Ascending aorta (tissue), 2 donors: ENCODE measurements at regions not wholly inside any gene's neighbourhood (a gene's known extent, or its start where the extent isn't known, plus 50 kb on each side); places are given as distances from the start of the nearest gene placed in this dataset.

Source experiments
- DNase-seq, 2 donors: peaks; one replicate each; pipeline ENCODE4 v3.0.0-alpha.2; 2019; ENCODE audit warnings: low spot score in 2 of 2
- H3K27ac ChIP-seq, 2 donors: fragments of 200-600 bp; sonication (generic); one replicate each; pipeline ENCODE4 v1.5.1; 2016 to 2017; ENCODE audit warnings: mild to moderate bottlenecking in 1 of 2
- H3K27me3 ChIP-seq: fragments of 200-600 bp; sonication (generic); one replicate; pipeline ENCODE4 v1.5.1; 2017
- H3K36me3 ChIP-seq, 2 donors: fragments of 200-600 bp; sonication (generic); one replicate each; pipeline ENCODE4 v1.5.1; 2016
- H3K4me1 ChIP-seq, 2 donors: fragments of 200-600 bp; sonication (generic); one replicate each; pipeline ENCODE4 v1.5.1; 2016 to 2017; ENCODE audit warnings: mild to moderate bottlenecking in 1 of 2
- H3K4me3 ChIP-seq, 2 donors: fragments of 200-600 bp; sonication (generic); one replicate each; pipeline ENCODE4 v1.5.1; 2016 to 2017; ENCODE audit warnings: mild to moderate bottlenecking in 1 of 2
- H3K9me3 ChIP-seq, 2 donors: fragments of 200-600 bp; sonication (generic); one replicate each; pipeline ENCODE4 v1.5.1; 2016
- CTCF ChIP-seq, 3 experiments: fragments of 200-600 bp in 2 of 3; fragments of 450-650 bp in 1 of 3; sonication (generic) in 2 of 3; IDR thresholded peaks; one replicate each; pipeline ENCODE4 v1.5.1; 2016 to 2019; ENCODE audit warnings: antibody characterized with exemption in 3 of 3, mild to moderate bottlenecking in 1 of 3, moderate library complexity in 1 of 3
- intact Hi-C: fragments of 100-400 bp; cut with DNase I; formaldehyde crosslinking; loops from one replicate; pipeline ENCODE4 v1.15.1; 2023

DNA sequence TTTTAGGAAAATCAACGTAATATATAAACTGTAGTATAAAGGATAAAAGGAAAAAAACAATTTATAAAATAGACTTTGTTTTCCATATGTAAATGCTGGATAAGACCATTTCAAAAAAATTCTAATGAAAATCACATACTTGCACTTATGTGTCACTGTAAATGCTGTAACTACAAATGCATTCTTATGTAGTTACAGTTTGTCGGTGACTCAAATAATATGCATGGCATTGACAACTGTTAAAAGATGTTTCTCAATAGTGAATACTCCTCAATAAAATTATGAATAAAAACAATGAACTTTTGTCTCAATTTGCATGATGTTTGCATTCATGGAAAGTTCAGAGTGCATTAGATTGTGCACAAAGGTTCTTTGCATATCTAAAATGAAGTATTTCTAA is 614.0 kb upstream of the CHRM3 start:
- intact Hi-C loops = no loop called here

GRCh38 chr1:238767321-238767720 is 619.0 kb upstream of the CHRM3 start:
- intact Hi-C loops = no loop called here
- Histone ChIP-seq H3K36me3 (no peaks in the 10 kb centered on the region), H3K27ac (no peak overlapping the region), H3K4me1 (no peaks in the 10 kb centered on the region), H3K9me3 (peaks cover 5 to 8% of the 10 kb centered on the region in 2 donors), H3K4me3 (no peak overlapping the region), H3K27me3 (no peaks in the 10 kb centered on the region)
- no peak for TF ChIP-seq CTCF (IDR thresholded peaks at IDR 0.05)
- DNase-seq = no peak

More for the DNA sequence above, 614.0 kb upstream of the CHRM3 start:
- Histone ChIP-seq H3K27me3 (no peaks in the 10 kb centered on the region), H3K36me3 (no peaks in the 10 kb centered on the region), H3K4me1 (no peaks in the 10 kb centered on the region), H3K4me3 (no peak overlapping the region), H3K27ac (no peak overlapping the region), H3K9me3 (no peaks in the 10 kb centered on the region)
- no peak for TF ChIP-seq CTCF (IDR thresholded peaks at IDR 0.05)
- no peak for DNase-seq

DNA sequence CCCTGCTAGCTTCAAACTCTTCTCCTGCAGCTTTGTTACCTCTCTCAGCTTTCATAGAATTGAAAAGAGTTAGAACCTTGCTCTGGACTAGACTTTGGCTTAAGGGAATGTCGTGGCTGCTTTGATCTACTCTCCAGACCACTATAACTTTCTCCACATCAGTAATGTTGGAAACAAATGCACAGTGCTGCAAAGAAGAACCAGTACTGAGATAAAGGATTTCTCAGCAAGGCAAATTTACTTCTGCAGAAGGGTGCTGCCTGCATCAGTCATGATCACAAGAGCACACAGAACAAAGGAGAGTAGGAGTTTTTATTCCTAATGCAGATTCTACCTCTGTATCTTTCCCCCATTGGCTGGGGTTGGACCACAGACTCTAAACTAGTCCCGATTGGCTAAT is 621.6 kb upstream of the CHRM3 start:
- Histone ChIP-seq H3K27ac (no peak overlapping the region), H3K36me3 (no peaks in the 10 kb centered on the region), H3K27me3 (no peaks in the 10 kb centered on the region), H3K4me3 (no peak overlapping the region), H3K9me3 (peaks cover 5 to 8% of the 10 kb centered on the region in 2 donors), H3K4me1 (no peaks in the 10 kb centered on the region)
- intact Hi-C loops = no loop called here
- no peak for TF ChIP-seq CTCF (IDR thresholded peaks at IDR 0.05)
- DNase-seq = no peak

- Histone ChIP-seq H3K36me3 (no peaks in the 10 kb centered on the region), H3K4me1 (no peaks in the 10 kb centered on the region), H3K9me3 (no peaks in the 10 kb centered on the region), H3K27me3 (no peaks in the 10 kb centered on the region), H3K27ac (no peak overlapping the region), H3K4me3 (no peak overlapping the region)
- DNase-seq = no peak
- no peak for TF ChIP-seq CTCF (IDR thresholded peaks at IDR 0.05)
- intact Hi-C loops = no loop called here
These were observed 633.1 kb upstream of the CHRM3 start for GRCh38 chr1:238753252-238753651.

- TF ChIP-seq CTCF (IDR thresholded peaks at IDR 0.05) = no peak
- Histone ChIP-seq H3K9me3 (no peaks in the 10 kb centered on the region), H3K4me1 (no peaks in the 10 kb centered on the region), H3K36me3 (no peaks in the 10 kb centered on the region), H3K27me3 (no peaks in the 10 kb centered on the region), H3K4me3 (no peak overlapping the region), H3K27ac (no peak overlapping the region)
- intact Hi-C loops = no loop called here
- no peak for DNase-seq
These were observed 634.0 kb upstream of the CHRM3 start for GRCh38 chr1:238752327-238752726.

GRCh38 chr1:238745069-238745468 is 641.3 kb upstream of the CHRM3 start:
- H3K27me3 ChIP-seq = no peaks in the 10 kb centered on the region
- TF ChIP-seq CTCF (IDR thresholded peaks at IDR 0.05) = no peak
- H3K4me3 ChIP-seq = no peak overlapping the region
- no peaks in the 10 kb centered on the region for H3K4me1 ChIP-seq
- no peaks in the 10 kb centered on the region for H3K9me3 ChIP-seq
- no peak for DNase-seq
- intact Hi-C loops = no loop called here
- H3K27ac ChIP-seq = no peak overlapping the region
- H3K36me3 ChIP-seq = no peaks in the 10 kb centered on the region
